MM.1S (cell line): ENCODE measurements at regions not wholly inside any gene's neighbourhood (a gene's known extent, or its start where the extent isn't known, plus 50 kb on each side); places are given as distances from the start of the nearest gene placed in this dataset.

Source experiments
- DNase-seq: peaks from one replicate; pipeline ENCODE4 v3.0.0-alpha.2; 2015
- H2AFZ ChIP-seq: fragments of 300-600 bp; sonication (generic); 2 replicates; pipeline ENCODE4 v1.6.0; 2016; ENCODE audit warnings: antibody characterized with exemption, low read length
- H3F3A ChIP-seq: fragments of 300-600 bp; sonication (generic); 2 replicates; pipeline ENCODE4 v1.6.1; 2016; ENCODE audit warnings: mild to moderate bottlenecking, antibody characterized with exemption, low read length, moderate library complexity, mixed read lengths; ENCODE audit not compliant: insufficient read depth
- H3K27ac ChIP-seq: fragments of 300-600 bp; sonication (generic); 2 replicates; pipeline ENCODE4 v1.5.1; 2016; ENCODE audit warnings: mild to moderate bottlenecking, low read length
- H3K27me3 ChIP-seq: fragments of 300-600 bp; sonication (generic); replicated peaks from 2 replicates; pipeline ENCODE4 v1.6.0; 2016; ENCODE audit warnings: low read length; ENCODE audit not compliant: insufficient read depth
- H3K36me3 ChIP-seq: fragments of 300-600 bp; sonication (generic); replicated peaks from 2 replicates; pipeline ENCODE4 v1.6.1; 2016; ENCODE audit warnings: mild to moderate bottlenecking, low read length, mixed read lengths; ENCODE audit not compliant: insufficient read depth
- H3K4me1 ChIP-seq: fragments of 300-600 bp; sonication (generic); 2 replicates; pipeline ENCODE4 v1.6.1; 2016; ENCODE audit warnings: low read length, mixed read lengths
- H3K4me2 ChIP-seq: fragments of 300-600 bp; sonication (generic); 2 replicates; pipeline ENCODE4 v1.6.0; 2016; ENCODE audit warnings: low read depth, low read length
- H3K4me3 ChIP-seq: fragments of 300-600 bp; sonication (generic); 2 replicates; pipeline ENCODE4 v1.5.1; 2016; ENCODE audit warnings: low read length, mixed read lengths
- H3K79me2 ChIP-seq: fragments of 300-600 bp; sonication (generic); 2 replicates; pipeline ENCODE4 v1.6.1; 2016; ENCODE audit warnings: mixed run types, low read length, mixed read lengths
- H3K9ac ChIP-seq: fragments of 300-600 bp; sonication (generic); 2 replicates; pipeline ENCODE4 v1.6.1; 2016; ENCODE audit warnings: low read length, mixed read lengths
- H3K9me2 ChIP-seq: fragments of 300-600 bp; sonication (generic); replicated peaks from 2 replicates; pipeline ENCODE4 v1.6.1; 2016; ENCODE audit warnings: mild to moderate bottlenecking, low read length, mixed read lengths; ENCODE audit not compliant: insufficient read depth
- H3K9me3 ChIP-seq: fragments of 300-600 bp; sonication (generic); replicated peaks from 2 replicates; pipeline ENCODE4 v1.6.1; 2016; ENCODE audit warnings: mild to moderate bottlenecking, low read length, mixed read lengths; ENCODE audit not compliant: insufficient read depth
- H4K20me1 ChIP-seq: fragments of 300-600 bp; sonication (generic); 2 replicates; pipeline ENCODE4 v1.6.1; 2016; ENCODE audit warnings: mild to moderate bottlenecking, low read length, moderate library complexity, mixed read lengths; ENCODE audit not compliant: insufficient read depth
- EZH2 ChIP-seq: fragments of 300-600 bp; sonication (generic); optimal IDR thresholded peaks from 2 replicates; pipeline ENCODE3; 2017; ENCODE audit warnings: low read depth, mild to moderate bottlenecking, antibody characterized with exemption, low read length, mixed read lengths
- EZH2phosphoT487 ChIP-seq: fragments of 300-600 bp; sonication (generic); IDR thresholded peaks from 2 replicates; pipeline ENCODE4 v1.6.1; 2018; ENCODE audit warnings: antibody characterized with exemption, low read length
- TF ChIP-seq, protein P1 (sequence below): fragments of 300-600 bp; sonication (generic); IDR thresholded peaks from 2 replicates; pipeline ENCODE4 v1.5.1; 2016; ENCODE audit warnings: antibody characterized with exemption, low read length, mixed read lengths

DNA sequence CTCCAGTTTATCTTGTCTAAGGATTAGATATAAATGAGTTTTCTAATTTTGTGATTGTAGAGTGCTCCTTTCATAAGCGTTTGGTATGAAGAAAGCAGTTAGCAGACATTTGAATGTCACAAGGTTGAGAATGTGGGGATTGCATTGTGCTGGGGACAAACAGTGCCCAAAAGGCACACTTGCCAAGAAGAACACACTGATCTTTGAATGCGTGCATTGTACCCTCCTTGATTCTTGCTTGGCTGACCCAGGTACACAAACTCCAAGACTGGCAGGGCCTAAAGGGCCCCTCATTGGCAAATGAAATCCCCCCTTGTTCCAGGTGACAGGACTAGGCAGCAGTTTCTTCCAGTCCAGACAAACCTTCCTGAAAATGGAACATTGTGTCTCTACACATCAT is 96.9 kb upstream of the LIFR start:
- DNase-seq, result no peak
- Histone ChIP-seq H3K9ac (no peak overlapping the region), H3K9me2 (no peaks in the 10 kb centered on the region; the same call in 1 of the 2 replicates), H4K20me1 (no peaks in the 10 kb centered on the region), H2AFZ (no peak overlapping the region), H3K36me3 (no peaks in the 10 kb centered on the region), H3K79me2 (no peaks in the 10 kb centered on the region), H3K27ac (no peak overlapping the region), H3K9me3 (no peaks in the 10 kb centered on the region), H3K4me2 (no peak overlapping the region), H3F3A (no peaks in the 10 kb centered on the region), H3K4me1 (no peaks in the 10 kb centered on the region), H3K27me3 (no peaks in the 10 kb centered on the region), H3K4me3 (no peak overlapping the region)
- no peak for TF ChIP-seq EZH2
- TF ChIP-seq, protein P1, sequence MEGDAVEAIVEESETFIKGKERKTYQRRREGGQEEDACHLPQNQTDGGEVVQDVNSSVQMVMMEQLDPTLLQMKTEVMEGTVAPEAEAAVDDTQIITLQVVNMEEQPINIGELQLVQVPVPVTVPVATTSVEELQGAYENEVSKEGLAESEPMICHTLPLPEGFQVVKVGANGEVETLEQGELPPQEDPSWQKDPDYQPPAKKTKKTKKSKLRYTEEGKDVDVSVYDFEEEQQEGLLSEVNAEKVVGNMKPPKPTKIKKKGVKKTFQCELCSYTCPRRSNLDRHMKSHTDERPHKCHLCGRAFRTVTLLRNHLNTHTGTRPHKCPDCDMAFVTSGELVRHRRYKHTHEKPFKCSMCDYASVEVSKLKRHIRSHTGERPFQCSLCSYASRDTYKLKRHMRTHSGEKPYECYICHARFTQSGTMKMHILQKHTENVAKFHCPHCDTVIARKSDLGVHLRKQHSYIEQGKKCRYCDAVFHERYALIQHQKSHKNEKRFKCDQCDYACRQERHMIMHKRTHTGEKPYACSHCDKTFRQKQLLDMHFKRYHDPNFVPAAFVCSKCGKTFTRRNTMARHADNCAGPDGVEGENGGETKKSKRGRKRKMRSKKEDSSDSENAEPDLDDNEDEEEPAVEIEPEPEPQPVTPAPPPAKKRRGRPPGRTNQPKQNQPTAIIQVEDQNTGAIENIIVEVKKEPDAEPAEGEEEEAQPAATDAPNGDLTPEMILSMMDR, result no peak
- TF ChIP-seq EZH2phosphoT487, result no peak

DNA sequence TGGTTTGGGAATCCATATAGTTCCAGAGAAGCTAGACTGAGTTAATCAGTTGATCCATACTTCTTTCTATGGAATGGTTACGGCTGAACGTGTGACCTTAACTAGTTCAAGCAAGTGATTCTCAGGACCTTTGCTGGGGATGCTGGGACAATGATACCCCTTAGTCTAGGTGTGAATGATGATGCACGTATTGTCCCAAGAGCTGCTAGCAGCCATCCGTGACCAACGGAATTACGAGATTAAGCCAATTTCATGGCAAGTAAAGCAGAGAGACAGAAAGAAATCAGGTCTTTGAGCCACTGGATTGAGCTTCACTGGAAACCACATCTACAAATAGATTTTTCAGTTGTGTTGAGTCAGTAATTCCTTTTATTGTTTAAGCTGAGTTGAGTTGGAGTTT is 99.2 kb upstream of the LIFR start:
- H3K79me2 ChIP-seq, result no peaks in the 10 kb centered on the region
- no peaks in the 10 kb centered on the region for H3K4me1 ChIP-seq
- H4K20me1 ChIP-seq, result no peaks in the 10 kb centered on the region
- H2AFZ ChIP-seq, result no peak overlapping the region
- H3K9ac ChIP-seq, result no peak overlapping the region
- H3K36me3 ChIP-seq, result no peaks in the 10 kb centered on the region
- H3K27me3 ChIP-seq, result no peaks in the 10 kb centered on the region
- H3K4me3 ChIP-seq, result no peak overlapping the region
- TF ChIP-seq EZH2, result no peak
- no peaks in the 10 kb centered on the region; the same call in 1 of the 2 replicates for H3K9me2 ChIP-seq
- no peak for DNase-seq
- no peak overlapping the region for H3K27ac ChIP-seq
- H3F3A ChIP-seq, result no peaks in the 10 kb centered on the region
- H3K4me2 ChIP-seq, result no peak overlapping the region
- H3K9me3 ChIP-seq, result no peaks in the 10 kb centered on the region

DNA sequence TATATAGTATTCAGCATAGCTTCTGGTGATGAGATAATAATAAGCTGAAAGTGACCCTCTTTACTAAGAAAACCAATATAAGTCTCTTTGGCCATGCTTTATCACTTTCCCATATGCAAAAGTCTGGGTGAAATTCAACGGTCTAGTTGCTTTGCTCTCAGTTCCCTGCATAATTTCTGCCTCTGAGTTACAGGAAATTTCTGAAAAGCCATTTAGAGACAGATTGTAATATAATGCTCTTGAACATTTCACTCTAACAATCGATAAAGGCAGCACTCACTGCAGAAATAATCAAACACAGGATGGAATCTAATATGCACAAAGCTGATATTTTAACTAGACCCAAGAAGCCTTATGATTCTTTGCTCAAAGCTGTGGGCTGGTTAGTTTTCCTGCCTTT is 100.1 kb upstream of the LIFR start:
- no peaks in the 10 kb centered on the region for H3K27me3 ChIP-seq
- no peaks in the 10 kb centered on the region for H3K36me3 ChIP-seq
- H3K27ac ChIP-seq, result no peak overlapping the region
- H4K20me1 ChIP-seq, result no peaks in the 10 kb centered on the region
- H2AFZ ChIP-seq, result no peak overlapping the region
- no peaks in the 10 kb centered on the region for H3K79me2 ChIP-seq
- no peak overlapping the region for H3K9ac ChIP-seq
- TF ChIP-seq EZH2 (no peak), EZH2phosphoT487 (no peak)
- TF ChIP-seq, protein P1, result no peak
- no peaks in the 10 kb centered on the region for H3F3A ChIP-seq
- H3K4me3 ChIP-seq, result no peak overlapping the region
- no peaks in the 10 kb centered on the region; the same call in 1 of the 2 replicates for H3K9me2 ChIP-seq
- no peaks in the 10 kb centered on the region for H3K4me1 ChIP-seq
- H3K9me3 ChIP-seq, result no peaks in the 10 kb centered on the region
- no peak for DNase-seq
- H3K4me2 ChIP-seq, result no peak overlapping the region

DNA sequence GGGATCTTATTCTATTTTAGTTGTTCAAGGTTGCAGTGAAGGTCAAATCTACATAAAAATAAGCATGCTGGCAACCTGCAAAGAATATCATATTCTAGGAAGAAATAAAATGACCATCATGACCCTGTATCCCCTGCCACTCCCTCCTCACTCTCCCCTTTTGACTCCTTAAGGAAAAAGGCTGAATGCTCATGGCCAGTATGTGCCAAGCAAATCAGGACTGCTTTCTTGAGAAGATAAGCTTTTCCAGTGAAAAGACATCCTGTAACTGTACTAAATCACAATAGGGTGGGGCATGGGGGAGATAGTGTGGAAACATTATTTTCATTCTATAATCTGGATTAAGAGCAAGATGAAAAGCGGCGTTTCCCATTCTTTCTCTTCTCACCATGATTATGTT is 100.6 kb upstream of the LIFR start:
- no peak for DNase-seq

More for the DNA sequence above, 100.6 kb upstream of the LIFR start:
- Histone ChIP-seq H3K27me3 (no peaks in the 10 kb centered on the region), H3K27ac (no peak overlapping the region), H3K36me3 (no peaks in the 10 kb centered on the region), H3K9ac (no peak overlapping the region), H3K79me2 (no peaks in the 10 kb centered on the region), H3K4me1 (no peaks in the 10 kb centered on the region), H3K9me3 (no peaks in the 10 kb centered on the region), H3K4me3 (no peak overlapping the region), H3K9me2 (no peaks in the 10 kb centered on the region; the same call in 1 of the 2 replicates), H4K20me1 (no peaks in the 10 kb centered on the region), H3F3A (no peaks in the 10 kb centered on the region), H3K4me2 (no peak overlapping the region), H2AFZ (no peak overlapping the region)
- TF ChIP-seq EZH2phosphoT487, result no peak
- TF ChIP-seq, protein P1, result no peak
